ENCODE measurements at regions not wholly inside any gene's neighbourhood (a gene's known extent, or its start where the extent isn't known, plus 50 kb on each side); places are given as distances from the start of the nearest gene placed in this dataset.
A peak's percentile ranks its signal among the peaks of the same experiment; 100 is the strongest.

DNA sequence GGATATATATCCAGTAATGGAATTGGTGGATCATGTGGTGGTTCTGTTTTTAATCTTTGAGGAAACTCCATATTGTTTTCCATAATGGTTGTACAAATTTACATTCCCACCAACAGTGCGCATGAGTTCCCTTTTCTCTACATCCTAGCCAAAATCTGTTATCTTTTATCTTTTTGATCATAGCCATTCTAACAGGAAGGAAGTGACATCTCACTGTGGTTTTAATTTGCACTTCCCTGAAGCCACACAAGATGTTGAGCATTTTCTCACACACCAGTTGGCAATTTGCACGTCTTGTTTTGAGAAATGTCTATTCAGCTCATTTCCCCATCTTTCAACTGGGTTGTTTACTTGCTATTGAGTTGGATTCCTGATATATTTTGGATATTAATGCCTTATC is 194.9 kb downstream of the CBLL2 start:
- no peak for TF ChIP-seq Cebpa-rat (IDR thresholded peaks at IDR 0.05)
- no peak overlapping the region for H3K9ac ChIP-seq
- H3K27ac ChIP-seq, result peak overlapping the region in 8 of 11 experiments; percentile 12 to 44 (median 27); a peak in 7 of 22 replicates
- peaks cover 13 to 52% (median 38%) of the 10 kb centered on the region in 10 experiments for H3K4me1 ChIP-seq
- H3K9me3 ChIP-seq (replicated peaks in 1 of 11), result peaks cover 23 to 90% (median 55%) of the 10 kb centered on the region in 11 experiments
- H3K27me3 ChIP-seq, result no peaks in the 10 kb centered on the region; a peak in 2 of 22 replicates
- H3K36me3 ChIP-seq, result peaks cover 0 to 14% (median 0%) of the 10 kb centered on the region in 11 experiments; a peak in 3 of 22 replicates
- H4K20me1 ChIP-seq, result no peaks in the 10 kb centered on the region
- peak overlapping the region; percentile 30 to 64 (median 43); a peak in 19 of 22 replicates for H3K4me2 ChIP-seq
- no peak overlapping the region for H3K4me3 ChIP-seq

DNA sequence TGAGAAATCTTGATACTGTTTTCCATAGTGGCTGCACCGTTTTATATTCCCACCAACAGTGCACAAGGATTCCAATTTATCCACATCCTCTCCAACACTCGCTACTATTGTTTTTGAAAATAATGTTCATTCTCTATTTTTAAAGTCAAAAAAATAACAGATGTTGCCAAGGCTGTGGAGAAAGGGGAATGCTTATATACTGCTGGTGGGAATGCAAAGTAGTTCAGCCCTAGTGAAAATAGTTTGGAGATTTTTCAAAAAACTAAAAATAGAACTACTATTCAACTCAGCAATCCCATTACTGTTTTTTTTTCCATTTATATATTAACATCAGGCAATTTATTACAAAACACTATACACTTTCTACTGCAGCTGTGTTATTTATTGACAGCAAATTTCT is 208.7 kb downstream of the CBLL2 start:
- no peak overlapping the region for H3K4me3 ChIP-seq
- no peak overlapping the region for H3K4me2 ChIP-seq
- peaks cover 0 to 8% (median 2%) of the 10 kb centered on the region in 10 experiments; a peak in 8 of 20 replicates for H3K4me1 ChIP-seq
- H3K27ac ChIP-seq, result no peak overlapping the region
- H4K20me1 ChIP-seq, result no peaks in the 10 kb centered on the region
- H3K9ac ChIP-seq, result no peak overlapping the region
- no peaks in the 10 kb centered on the region for H3K27me3 ChIP-seq
- TF ChIP-seq Cebpa-rat (IDR thresholded peaks at IDR 0.05), result no peak
- peaks cover 47 to 81% (median 58%) of the 10 kb centered on the region in 11 experiments for H3K9me3 ChIP-seq (replicated peaks in 1 of 11)
- H3K36me3 ChIP-seq, result peaks cover 0 to 7% (median 0%) of the 10 kb centered on the region in 11 experiments; a peak in 2 of 22 replicates

DNA sequence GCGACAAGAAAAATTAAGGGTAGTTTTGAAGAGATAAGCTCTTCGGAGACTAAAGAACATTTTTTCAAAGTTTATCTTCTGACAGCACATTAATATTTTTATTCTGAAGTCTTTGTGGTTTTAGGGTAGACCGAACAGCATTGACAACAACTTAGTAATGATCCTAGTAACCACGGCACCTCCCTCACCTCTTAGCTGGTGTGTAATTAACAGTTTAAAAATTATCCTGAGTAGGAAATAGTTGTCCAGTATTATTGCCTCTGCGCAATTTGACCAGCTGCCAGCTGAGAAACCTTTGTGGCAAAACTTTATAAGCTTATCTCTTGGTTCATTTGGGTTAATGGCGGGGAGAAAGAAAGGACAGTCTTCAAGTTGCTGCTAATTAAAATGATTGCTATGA is 213.6 kb downstream of the CBLL2 start:
- H3K4me3 ChIP-seq, result no peak overlapping the region
- H3K36me3 ChIP-seq, result no peaks in the 10 kb centered on the region
- no peaks in the 10 kb centered on the region for H4K20me1 ChIP-seq
- TF ChIP-seq Cebpa-rat (IDR thresholded peaks at IDR 0.05), result no peak
- H3K9ac ChIP-seq, result no peak overlapping the region
- H3K9me3 ChIP-seq (replicated peaks in 1 of 11), result peaks cover 17 to 64% (median 28%) of the 10 kb centered on the region in 11 experiments; a peak in 21 of 22 replicates
- no peak overlapping the region for H3K27ac ChIP-seq
- H3K27me3 ChIP-seq, result no peaks in the 10 kb centered on the region
- peaks cover 5 to 17% (median 13%) of the 10 kb centered on the region in 10 experiments; a peak in 18 of 20 replicates for H3K4me1 ChIP-seq
- peak overlapping the region in 7 of 11 experiments; percentile 18 to 35 (median 23); a peak in 9 of 22 replicates for H3K4me2 ChIP-seq

DNA sequence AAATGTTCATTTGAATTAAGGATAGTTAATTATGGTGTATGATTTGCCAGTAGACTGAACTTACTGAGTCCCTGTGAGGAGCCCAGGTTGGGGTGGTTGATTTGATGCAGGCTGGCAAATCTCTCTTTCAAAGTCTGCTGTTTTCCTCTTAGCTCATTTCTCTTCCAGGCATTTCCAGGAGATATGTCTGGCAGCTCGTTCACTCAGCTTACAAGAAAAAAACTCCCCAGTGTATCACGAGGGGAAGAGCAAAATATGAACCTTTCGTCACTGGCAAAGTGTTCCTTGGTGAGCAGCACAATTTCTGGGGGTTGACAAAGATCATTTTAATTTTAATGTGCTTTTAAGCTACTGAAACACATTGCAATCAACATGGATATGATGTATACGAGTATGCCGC is 244.2 kb downstream of the CBLL2 start:
- Histone ChIP-seq H4K20me1 (no peaks in the 10 kb centered on the region), H3K9me3 (replicated peaks in 1 of 11) (peaks cover 7 to 28% (median 20%) of the 10 kb centered on the region in 11 experiments; a peak in 20 of 22 replicates), H3K27ac (no peak overlapping the region), H3K36me3 (no peaks in the 10 kb centered on the region), H3K4me2 (no peak overlapping the region), H3K4me3 (no peak overlapping the region), H3K4me1 (no peaks in the 10 kb centered on the region), H3K27me3 (no peaks in the 10 kb centered on the region), H3K9ac (no peak overlapping the region)
- TF ChIP-seq Cebpa-rat (IDR thresholded peaks at IDR 0.05), result no peak

DNA sequence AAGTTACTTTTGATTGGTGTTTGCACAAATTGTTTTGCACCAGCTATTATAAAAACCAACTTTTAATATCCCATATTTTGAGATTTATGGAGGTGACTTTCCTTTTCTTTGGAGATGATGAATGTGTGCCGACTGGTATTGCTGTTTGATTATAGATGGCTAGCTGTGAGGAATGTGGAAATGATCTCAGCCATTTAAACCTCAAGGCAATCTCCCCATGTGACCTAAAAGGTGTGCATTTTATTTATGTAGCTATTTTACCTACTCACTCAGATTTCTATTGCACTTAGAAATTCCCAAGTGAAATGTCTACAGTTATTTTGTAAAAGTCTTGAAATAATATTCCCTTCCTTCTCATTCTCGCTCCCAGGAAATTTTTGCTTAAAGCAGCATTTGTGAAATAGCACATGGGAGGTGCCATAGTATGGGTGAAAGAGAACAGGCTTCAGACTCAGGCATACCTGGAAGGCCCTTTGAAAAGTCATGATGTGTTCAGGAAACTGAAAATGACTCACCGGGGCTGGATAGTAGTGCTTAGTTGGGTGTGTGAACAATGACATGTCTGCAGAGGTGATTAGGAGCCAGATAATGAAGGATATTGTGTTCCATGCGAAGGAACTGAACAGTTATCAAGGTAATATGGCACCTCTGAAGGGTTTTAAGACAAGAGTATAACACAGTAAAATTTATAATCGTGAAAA is 247.6 kb downstream of the CBLL2 start:
- Histone ChIP-seq H3K4me3 (no peak overlapping the region), H3K36me3 (0 out of 22 replicates have a peak, but pooled peaks cover 0 to 3% (median 0%) of the 10 kb centered on the region in 11 experiments), H3K9me3 (replicated peaks in 1 of 11) (peaks cover 32 to 58% (median 42%) of the 10 kb centered on the region in 11 experiments), H4K20me1 (no peaks in the 10 kb centered on the region), H3K4me1 (peaks cover 0 to 6% (median 4%) of the 10 kb centered on the region in 10 experiments; a peak in 14 of 20 replicates), H3K4me2 (no peak overlapping the region), H3K27ac (no peak overlapping the region), H3K27me3 (no peaks in the 10 kb centered on the region), H3K9ac (no peak overlapping the region)
- TF ChIP-seq Cebpa-rat (IDR thresholded peaks at IDR 0.05), result no peak

DNA sequence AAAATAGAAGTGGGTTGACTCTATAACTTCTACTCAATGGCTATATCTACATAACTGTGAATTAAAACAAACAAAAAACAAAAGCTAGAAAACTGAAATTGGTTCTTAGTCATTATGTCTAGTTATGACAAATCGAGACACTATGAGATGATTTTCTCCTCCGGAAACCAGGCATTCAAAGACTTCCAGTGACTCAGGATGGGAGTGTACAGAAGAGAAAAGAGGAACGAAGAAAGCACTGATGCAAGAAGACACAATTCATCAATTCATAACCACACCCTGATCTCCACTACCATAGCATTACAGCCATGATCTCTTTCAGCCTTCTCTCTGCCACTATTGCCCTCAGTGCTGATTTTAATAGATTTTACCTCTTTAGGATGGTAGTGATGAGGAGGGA is 253.6 kb downstream of the CBLL2 start:
- Histone ChIP-seq H3K4me3 (no peak overlapping the region), H3K27ac (peak overlapping the region; percentile 33 to 86 (median 76); a peak in 21 of 22 replicates), H3K36me3 (0 out of 22 replicates have a peak, but pooled peaks cover 0 to 3% (median 0%) of the 10 kb centered on the region in 11 experiments), H3K4me2 (peak overlapping the region; percentile 23 to 72 (median 59)), H4K20me1 (no peaks in the 10 kb centered on the region), H3K9me3 (replicated peaks in 1 of 11) (peaks cover 53 to 83% (median 71%) of the 10 kb centered on the region in 11 experiments), H3K9ac (peak overlapping the region in 4 of 11 experiments; percentile 34 to 57 (median 52); a peak in 8 of 22 replicates), H3K27me3 (no peaks in the 10 kb centered on the region), H3K4me1 (peaks cover 15 to 26% (median 22%) of the 10 kb centered on the region in 10 experiments)
- no peak for TF ChIP-seq Cebpa-rat (IDR thresholded peaks at IDR 0.05)

DNA sequence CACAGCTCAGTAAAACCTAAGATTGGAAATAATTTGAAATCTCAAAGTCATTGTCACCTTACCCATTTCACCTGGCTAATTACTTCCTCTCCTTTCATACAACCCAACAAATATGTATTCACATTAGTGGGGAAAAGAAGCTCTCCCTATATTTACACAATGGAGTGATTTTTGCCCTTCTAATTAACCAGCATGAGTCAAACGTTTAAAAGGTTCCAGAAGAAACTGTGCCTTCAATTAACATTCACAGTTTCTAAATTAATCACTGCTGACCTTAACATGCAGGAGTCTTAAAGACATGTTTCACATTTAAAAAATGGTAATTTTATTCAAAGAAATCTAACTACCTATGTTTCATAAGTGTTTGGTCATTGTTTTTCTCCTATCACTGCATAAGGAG is 254.6 kb downstream of the CBLL2 start:
- no peak for TF ChIP-seq Cebpa-rat (IDR thresholded peaks at IDR 0.05)
- H3K27ac ChIP-seq, result peak overlapping the region in 10 of 11 experiments; percentile 59 to 86 (median 77); a peak in 14 of 22 replicates
- H3K9me3 ChIP-seq (replicated peaks in 1 of 11), result peaks cover 51 to 84% (median 71%) of the 10 kb centered on the region in 11 experiments
- H3K27me3 ChIP-seq, result no peaks in the 10 kb centered on the region
- no peak overlapping the region for H3K4me3 ChIP-seq
- peaks cover 15 to 26% (median 22%) of the 10 kb centered on the region in 10 experiments for H3K4me1 ChIP-seq
- H4K20me1 ChIP-seq, result no peaks in the 10 kb centered on the region
- H3K4me2 ChIP-seq, result peak overlapping the region in 5 of 11 experiments; percentile 33 to 72 (median 70); a peak in 7 of 22 replicates
- 0 out of 22 replicates have a peak, but pooled peaks cover 0 to 3% (median 0%) of the 10 kb centered on the region in 11 experiments for H3K36me3 ChIP-seq
- H3K9ac ChIP-seq, result no peak overlapping the region

DNA sequence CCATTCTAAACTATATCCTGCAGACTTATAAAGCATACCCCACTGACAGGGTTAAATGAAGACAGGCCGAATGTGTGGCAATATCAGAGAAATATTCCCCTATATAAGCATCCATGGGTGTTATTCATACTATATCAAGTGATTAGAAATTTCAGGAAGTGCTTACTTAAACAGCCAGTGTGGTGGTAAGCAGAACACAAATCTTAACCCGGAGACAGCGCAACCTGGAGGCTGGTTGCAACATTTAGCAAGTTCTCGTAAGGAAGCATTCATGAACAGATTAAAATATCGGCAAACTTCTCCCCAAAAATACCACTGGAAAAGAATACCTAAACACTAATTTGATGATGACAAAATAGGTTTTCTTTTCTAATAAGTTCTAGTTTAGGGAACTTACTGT is 261.2 kb downstream of the CBLL2 start:
- 0 out of 22 replicates have a peak, but pooled peaks cover 0 to 5% (median 0%) of the 10 kb centered on the region in 11 experiments for H3K36me3 ChIP-seq
- no peaks in the 10 kb centered on the region for H4K20me1 ChIP-seq
- H3K27ac ChIP-seq, result no peak overlapping the region
- H3K9ac ChIP-seq, result no peak overlapping the region
- H3K4me3 ChIP-seq, result no peak overlapping the region
- H3K4me1 ChIP-seq, result peaks cover 0 to 32% (median 15%) of the 10 kb centered on the region in 10 experiments; a peak in 12 of 20 replicates
- H3K4me2 ChIP-seq, result no peak overlapping the region
- H3K9me3 ChIP-seq (replicated peaks in 1 of 11), result peaks cover 23 to 78% (median 67%) of the 10 kb centered on the region in 11 experiments
- H3K27me3 ChIP-seq, result no peaks in the 10 kb centered on the region
- no peak for TF ChIP-seq Cebpa-rat (IDR thresholded peaks at IDR 0.05)

DNA sequence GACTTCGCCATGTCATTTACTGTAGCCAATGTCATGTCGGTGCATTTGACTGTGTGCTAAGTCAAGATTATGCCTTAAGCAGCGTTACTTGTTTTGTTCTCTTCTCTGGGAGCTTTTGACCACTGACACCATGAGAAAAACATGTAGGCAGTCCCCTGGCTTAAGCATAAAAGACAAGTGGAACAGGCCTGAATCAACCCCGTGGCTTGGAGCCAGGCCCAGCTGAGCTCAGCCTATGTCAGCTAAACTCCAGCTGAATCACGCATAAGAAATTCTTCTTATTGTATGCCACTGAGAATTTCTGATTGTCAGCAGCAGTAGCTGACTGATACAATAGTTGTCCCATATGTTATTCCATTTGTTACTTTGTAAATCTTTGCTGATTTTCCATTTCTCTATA is 261.9 kb downstream of the CBLL2 start:
- no peak overlapping the region for H3K27ac ChIP-seq
- no peak overlapping the region for H3K4me2 ChIP-seq
- H3K4me3 ChIP-seq, result no peak overlapping the region
- H3K9ac ChIP-seq, result no peak overlapping the region
- no peaks in the 10 kb centered on the region for H3K27me3 ChIP-seq
- H3K36me3 ChIP-seq, result peaks cover 0 to 11% (median 0%) of the 10 kb centered on the region in 11 experiments; a peak in 1 of 22 replicates
- H3K4me1 ChIP-seq, result peaks cover 0 to 32% (median 15%) of the 10 kb centered on the region in 10 experiments; a peak in 12 of 20 replicates
- H3K9me3 ChIP-seq (replicated peaks in 1 of 11), result peaks cover 26 to 78% (median 67%) of the 10 kb centered on the region in 11 experiments
- TF ChIP-seq Cebpa-rat (IDR thresholded peaks at IDR 0.05), result no peak
- H4K20me1 ChIP-seq, result no peaks in the 10 kb centered on the region
